Effector CD4-positive, alpha-beta T cell (primary cell): ENCODE measurements at regions not wholly inside any gene's neighbourhood (a gene's known extent, or its start where the extent isn't known, plus 50 kb on each side); places are given as distances from the start of the nearest gene placed in this dataset.

ENCODE experiments used
- DNase-seq: peaks from one replicate; pipeline ENCODE4 v3.0.0-alpha.2; 2020

GRCh38 chr3:40827942-40828688, 303.4 kb downstream of the ZNF621 start:
- DNase-seq, result no peak

- no peak for DNase-seq
Measured at GRCh38 chr3:40828741-40829415, 304.1 kb downstream of the ZNF621 start.

- no peak for DNase-seq
Measured at GRCh38 chr3:40829876-40830275, 305.1 kb downstream of the ZNF621 start.

- no peak for DNase-seq
Measured at GRCh38 chr3:40837300-40837699, 312.5 kb downstream of the ZNF621 start.

- DNase-seq, result no peak
Measured at GRCh38 chr3:40841131-40841530, 316.4 kb downstream of the ZNF621 start.

- DNase-seq, result no peak
Measured at GRCh38 chr3:40841570-40842109, 316.9 kb downstream of the ZNF621 start.

- no peak for DNase-seq
Measured at GRCh38 chr3:40842714-40843113, 318.0 kb downstream of the ZNF621 start.

GRCh38 chr3:40843208-40843624, 318.5 kb downstream of the ZNF621 start:
- DNase-seq, result no peak

- no peak for DNase-seq
Measured at GRCh38 chr3:40843851-40844548, 319.2 kb downstream of the ZNF621 start.

GRCh38 chr3:40844896-40845295, 320.1 kb downstream of the ZNF621 start:
- no peak for DNase-seq

- no peak for DNase-seq
Measured at GRCh38 chr3:40845447-40845846, 320.7 kb downstream of the ZNF621 start.

- no peak for DNase-seq
Measured at GRCh38 chr3:40845916-40846315, 321.2 kb downstream of the ZNF621 start.

GRCh38 chr3:40846451-40846850, 321.7 kb downstream of the ZNF621 start:
- DNase-seq, result no peak

- no peak for DNase-seq
Measured at GRCh38 chr3:40847551-40847992, 322.8 kb downstream of the ZNF621 start.

GRCh38 chr3:40848421-40848820, 323.7 kb downstream of the ZNF621 start:
- no peak for DNase-seq

- no peak for DNase-seq
Measured at GRCh38 chr3:40850861-40851260, 326.1 kb downstream of the ZNF621 start.

- no peak for DNase-seq
Measured at GRCh38 chr3:40851836-40852235, 327.1 kb downstream of the ZNF621 start.

GRCh38 chr3:40852712-40853111, 328.0 kb downstream of the ZNF621 start:
- no peak for DNase-seq

- DNase-seq, result no peak
Measured at GRCh38 chr3:40853474-40853873, 328.7 kb downstream of the ZNF621 start.

- DNase-seq, result no peak
Measured at GRCh38 chr3:40855871-40856270, 331.1 kb downstream of the ZNF621 start.

GRCh38 chr3:40858364-40859115, 333.8 kb downstream of the ZNF621 start:
- DNase-seq, result no peak

- DNase-seq, result no peak
Measured at GRCh38 chr3:40862946-40863345, 336.4 kb upstream of the CTNNB1 start.
